GM12878 (cell line): ENCODE measurements at regions not wholly inside any gene's neighbourhood (a gene's known extent, or its start where the extent isn't known, plus 50 kb on each side); places are given as distances from the start of the nearest gene placed in this dataset.

Source experiments
- ATAC-seq: fragments of 200-7000 bp; cut with Tn5 transposase; 3 replicates; pipeline ENCODE4 v1.9.1; 2020; ENCODE audit warnings: mild to moderate bottlenecking, moderate library complexity
- BruUV-seq: library from RNA; stranded (reverse); fragments of 400-500 nt; replicated peaks from 2 replicates; lab custom pipeline; 2021; lab: Mats Ljungman, UMichigan
- CTCF ChIA-PET: fragments of 300-600 bp; sonication (Branson Sonifier 250); formaldehyde crosslinking; extraction: SDS; loops from one replicate; lab custom pipeline; 2021; ENCODE audit warnings: inconsistent platforms; lab: Yijun Ruan, JAX
- POLR2A ChIA-PET: fragments of 350-600 bp; formaldehyde crosslinking; extraction: SDS; loops from one replicate; lab custom pipeline; 2021; ENCODE audit warnings: inconsistent platforms; lab: Charles Lee
- RAD21 ChIA-PET: fragments of 300-600 bp; sonication (Branson Sonifier 250); formaldehyde crosslinking; loops from one replicate; lab custom pipeline; 2023; ENCODE audit warnings: antibody characterized with exemption; ENCODE audit not compliant: unreplicated experiment; lab: Charles Lee
- SMC1A ChIA-PET: fragments of 300-600 bp; sonication (Branson Sonifier 250); formaldehyde crosslinking; loops from one replicate; lab custom pipeline; 2023; ENCODE audit not compliant: unreplicated experiment, uncharacterized antibody; lab: Charles Lee
- DNase-seq: peaks from one replicate; pipeline ENCODE4 v3.0.0-alpha.2; 2011; ENCODE audit warnings: low read depth, low spot score
- FAIRE-seq: peaks from 3 replicates; lab custom pipeline; 2011; peaks lifted over from hg19 to GRCh38; lab: Jason Lieb, UNC
- H2AFZ ChIP-seq: 2 replicates; pipeline ENCODE4 v1.6.0; 2011; ENCODE audit warnings: low read depth, low read length, control low read depth; ENCODE audit not compliant: control insufficient read depth
- H3K27ac ChIP-seq: 2 replicates; pipeline ENCODE4 v1.5.1; 2011; ENCODE audit warnings: control low read depth; ENCODE audit not compliant: control insufficient read depth, insufficient read depth
- H3K27me3 ChIP-seq, 2 experiments: replicated peaks in 1 of 2; 2 replicates each; pipeline versions ENCODE4 v1.6.0 to v1.6.1; 2011; ENCODE audit warnings: low read length in 1 of 2; ENCODE audit not compliant: control insufficient read depth in 2 of 2, insufficient read depth in 2 of 2
- H3K36me3 ChIP-seq, 2 experiments: 2 replicates each; pipeline ENCODE4 v1.5.1; 2011; ENCODE audit warnings: low read length in 1 of 2; ENCODE audit not compliant: control insufficient read depth in 2 of 2, insufficient read depth in 2 of 2
- H3K4me1 ChIP-seq: 2 replicates; pipeline ENCODE4 v1.6.1; 2011; ENCODE audit warnings: mild to moderate bottlenecking, low read length, moderate library complexity, mixed read lengths; ENCODE audit not compliant: control insufficient read depth, insufficient read depth
- H3K4me2 ChIP-seq: 2 replicates; pipeline ENCODE4 v1.6.0; 2011; ENCODE audit warnings: control low read depth; ENCODE audit not compliant: control insufficient read depth, insufficient read depth
- H3K4me3 ChIP-seq: fragments of 200-600 bp; sonication (generic); 2 replicates; pipeline ENCODE4 v1.5.1; 2016
- H3K79me2 ChIP-seq: 2 replicates; pipeline ENCODE4 v1.6.0; 2011; ENCODE audit warnings: low read length; ENCODE audit not compliant: control insufficient read depth, insufficient read depth
- H3K9ac ChIP-seq: 2 replicates; pipeline ENCODE4 v1.8.0; 2011; ENCODE audit warnings: low read length, control low read depth, mixed read lengths; ENCODE audit not compliant: control insufficient read depth, insufficient read depth
- H3K9me3 ChIP-seq: replicated peaks from 3 replicates; pipeline ENCODE4 v1.5.1; 2011; ENCODE audit warnings: mild to moderate bottlenecking, low read length; ENCODE audit not compliant: control insufficient read depth, insufficient read depth
- H4K20me1 ChIP-seq: 2 replicates; pipeline ENCODE4 v1.6.0; 2011; ENCODE audit not compliant: control insufficient read depth, insufficient read depth
- BCL3 ChIP-seq: IDR thresholded peaks from 2 replicates; pipeline ENCODE4 v1.6.1; 2011; ENCODE audit warnings: borderline replicate concordance, low read depth, mild to moderate bottlenecking, moderate library complexity, low read length; ENCODE audit not compliant: insufficient read depth, poor library complexity, severe bottlenecking
- CEBPB ChIP-seq, 2 experiments: fragments of 150-350 bp in 1 of 2; IDR thresholded peaks; 2 replicates each; pipeline ENCODE4 v1.6.1; 2012 to 2014; ENCODE audit warnings: low read depth in 2 of 2, low read length in 2 of 2, borderline replicate concordance in 1 of 2, inconsistent platforms in 1 of 2
- KLF5 ChIP-seq: fragments of 450-650 bp; IDR thresholded peaks from 2 replicates; pipeline ENCODE4 v1.6.1; 2014; ENCODE audit warnings: mild to moderate bottlenecking; ENCODE audit not compliant: partially characterized antibody
- MYB ChIP-seq: fragments of 150-350 bp; IDR thresholded peaks from 2 replicates; pipeline ENCODE4 v1.6.1; 2014; ENCODE audit warnings: mild to moderate bottlenecking, low read depth, low read length, borderline replicate concordance
- MYC ChIP-seq: IDR thresholded peaks from 2 replicates; pipeline ENCODE4 v1.6.1; 2011; ENCODE audit warnings: mild to moderate bottlenecking, low read length, moderate library complexity, inconsistent platforms; ENCODE audit not compliant: insufficient read depth, insufficient replicate concordance, insufficient read length, severe bottlenecking
- NFIC ChIP-seq: IDR thresholded peaks from 2 replicates; pipeline ENCODE4 v1.6.1; 2012; ENCODE audit warnings: low read depth, mild to moderate bottlenecking, inconsistent platforms, low read length, moderate library complexity
- NFYB ChIP-seq: IDR thresholded peaks from 2 replicates; pipeline ENCODE4 v1.6.1; 2011; ENCODE audit warnings: low read depth, mild to moderate bottlenecking, low read length, improper control_type of control experiment, moderate library complexity; ENCODE audit not compliant: insufficient read depth
- RBBP5 ChIP-seq: fragments of 200-600 bp; sonication (generic); conservative IDR thresholded peaks from 2 replicates; pipeline ENCODE4 v1.6.1; 2016
- ZNF592 ChIP-seq: fragments of 450-650 bp; IDR thresholded peaks from 2 replicates; pipeline ENCODE4 v1.6.1; 2017; ENCODE audit warnings: mild to moderate bottlenecking, moderate library complexity
- WGBS: methylation state at CpG from one replicate; pipeline ENCODE4 v1.1.6; 2016; ENCODE audit warnings: low lambda C conversion rate; ENCODE audit not compliant: insufficient replicate concordance, insufficient coverage; ENCODE audit errors: missing lambda C conversion rate; 5-methylcytosine and 5-hydroxymethylcytosine counted together
- in situ Hi-C: fragments of 300-500 bp; cut with MboI; formaldehyde crosslinking; loops from 9 replicates; pipeline ENCODE4 v1.14.3; 2018; ENCODE audit warnings: mixed read lengths
- intact Hi-C: fragments of 100-400 bp; cut with micrococcal nuclease; formaldehyde crosslinking; loops from one replicate; pipeline ENCODE4 v1.14.2; 2022; ENCODE audit not compliant: unreplicated experiment
- TF ChIP-seq, protein P1 (sequence below): IDR thresholded peaks from 2 replicates; pipeline ENCODE4 v1.6.1; 2011; ENCODE audit warnings: borderline replicate concordance, low read depth, mild to moderate bottlenecking, moderate library complexity, mixed read lengths, low read length; ENCODE audit not compliant: insufficient read depth; ENCODE audit errors: extremely low read length
- TF ChIP-seq, protein P2 (sequence below): fragments of 450-650 bp; IDR thresholded peaks from 2 replicates; pipeline ENCODE4 v1.6.1; 2017; ENCODE audit warnings: low read depth, mild to moderate bottlenecking, moderate library complexity
- TF ChIP-seq, protein P3 (sequence below): IDR thresholded peaks from 2 replicates; pipeline ENCODE4 v1.6.1; 2011; ENCODE audit warnings: low read depth, low read length, improper control_type of control experiment, borderline replicate concordance
- TF ChIP-seq, protein P4 (sequence below): IDR thresholded peaks from 2 replicates; pipeline ENCODE4 v1.6.1; 2012; ENCODE audit warnings: low read length, inconsistent platforms

GRCh38 chr5:105828821-105829220 lies 1841.9 kb downstream of the EFNA5 start:
- Histone ChIP-seq H3K9me3 (no peaks in the 10 kb centered on the region), H3K27me3 (no peaks in the 10 kb centered on the region), H3K4me1 (no peaks in the 10 kb centered on the region), H3K9ac (no peak overlapping the region), H3K36me3 (no peaks in the 10 kb centered on the region), H2AFZ (no peak overlapping the region), H3K27ac (no peak overlapping the region), H3K79me2 (no peaks in the 10 kb centered on the region), H3K4me2 (no peak overlapping the region), H3K4me3 (no peak overlapping the region), H4K20me1 (no peaks in the 10 kb centered on the region)
- in situ Hi-C loops (no loop called here), intact Hi-C loops (no loop called here)
- POLR2A ChIA-PET = no interaction called here
- DNase-seq (no peak), ATAC-seq (no peak), FAIRE-seq (no peak)
- SMC1A ChIA-PET = interaction anchor here (1.1 kb wide), 1 partner anchor 14 kb away, joined by 3 read pairs; no protein-coding TSS in a partner anchor
- 0% methylated on average over 1 of the region's 1 CpG for WGBS
- BruUV-seq = no TSS peak
- CTCF ChIA-PET = no interaction called here
- RAD21 ChIA-PET = no interaction called here
- TF ChIP-seq CEBPB (IDR thresholded peaks at IDR 0.05; ENCODE audit: borderline replicate concordance in 1 of 2, low read depth in 2 of 2, low read length in 2 of 2) = no peak
- TF ChIP-seq NFYB = no peak
- no peak for TF ChIP-seq RBBP5
- TF ChIP-seq MYB = no peak
- no peak for TF ChIP-seq NFIC
- no peak for TF ChIP-seq MYC
- TF ChIP-seq, protein P1, sequence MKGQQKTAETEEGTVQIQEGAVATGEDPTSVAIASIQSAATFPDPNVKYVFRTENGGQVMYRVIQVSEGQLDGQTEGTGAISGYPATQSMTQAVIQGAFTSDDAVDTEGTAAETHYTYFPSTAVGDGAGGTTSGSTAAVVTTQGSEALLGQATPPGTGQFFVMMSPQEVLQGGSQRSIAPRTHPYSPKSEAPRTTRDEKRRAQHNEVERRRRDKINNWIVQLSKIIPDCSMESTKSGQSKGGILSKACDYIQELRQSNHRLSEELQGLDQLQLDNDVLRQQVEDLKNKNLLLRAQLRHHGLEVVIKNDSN = no peak
- no peak for TF ChIP-seq ZNF592
- TF ChIP-seq, protein P2, sequence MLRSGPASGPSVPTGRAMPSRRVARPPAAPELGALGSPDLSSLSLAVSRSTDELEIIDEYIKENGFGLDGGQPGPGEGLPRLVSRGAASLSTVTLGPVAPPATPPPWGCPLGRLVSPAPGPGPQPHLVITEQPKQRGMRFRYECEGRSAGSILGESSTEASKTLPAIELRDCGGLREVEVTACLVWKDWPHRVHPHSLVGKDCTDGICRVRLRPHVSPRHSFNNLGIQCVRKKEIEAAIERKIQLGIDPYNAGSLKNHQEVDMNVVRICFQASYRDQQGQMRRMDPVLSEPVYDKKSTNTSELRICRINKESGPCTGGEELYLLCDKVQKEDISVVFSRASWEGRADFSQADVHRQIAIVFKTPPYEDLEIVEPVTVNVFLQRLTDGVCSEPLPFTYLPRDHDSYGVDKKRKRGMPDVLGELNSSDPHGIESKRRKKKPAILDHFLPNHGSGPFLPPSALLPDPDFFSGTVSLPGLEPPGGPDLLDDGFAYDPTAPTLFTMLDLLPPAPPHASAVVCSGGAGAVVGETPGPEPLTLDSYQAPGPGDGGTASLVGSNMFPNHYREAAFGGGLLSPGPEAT = no peak
- TF ChIP-seq, protein P3, sequence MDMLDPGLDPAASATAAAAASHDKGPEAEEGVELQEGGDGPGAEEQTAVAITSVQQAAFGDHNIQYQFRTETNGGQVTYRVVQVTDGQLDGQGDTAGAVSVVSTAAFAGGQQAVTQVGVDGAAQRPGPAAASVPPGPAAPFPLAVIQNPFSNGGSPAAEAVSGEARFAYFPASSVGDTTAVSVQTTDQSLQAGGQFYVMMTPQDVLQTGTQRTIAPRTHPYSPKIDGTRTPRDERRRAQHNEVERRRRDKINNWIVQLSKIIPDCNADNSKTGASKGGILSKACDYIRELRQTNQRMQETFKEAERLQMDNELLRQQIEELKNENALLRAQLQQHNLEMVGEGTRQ = no peak
- TF ChIP-seq BCL3 = no peak
- TF ChIP-seq KLF5 = no peak
- TF ChIP-seq, protein P4, sequence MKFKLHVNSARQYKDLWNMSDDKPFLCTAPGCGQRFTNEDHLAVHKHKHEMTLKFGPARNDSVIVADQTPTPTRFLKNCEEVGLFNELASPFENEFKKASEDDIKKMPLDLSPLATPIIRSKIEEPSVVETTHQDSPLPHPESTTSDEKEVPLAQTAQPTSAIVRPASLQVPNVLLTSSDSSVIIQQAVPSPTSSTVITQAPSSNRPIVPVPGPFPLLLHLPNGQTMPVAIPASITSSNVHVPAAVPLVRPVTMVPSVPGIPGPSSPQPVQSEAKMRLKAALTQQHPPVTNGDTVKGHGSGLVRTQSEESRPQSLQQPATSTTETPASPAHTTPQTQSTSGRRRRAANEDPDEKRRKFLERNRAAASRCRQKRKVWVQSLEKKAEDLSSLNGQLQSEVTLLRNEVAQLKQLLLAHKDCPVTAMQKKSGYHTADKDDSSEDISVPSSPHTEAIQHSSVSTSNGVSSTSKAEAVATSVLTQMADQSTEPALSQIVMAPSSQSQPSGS = no peak
